Neutrophil (primary cell): ENCODE measurements at regions not wholly inside any gene's neighbourhood (a gene's known extent, or its start where the extent isn't known, plus 50 kb on each side); places are given as distances from the start of the nearest gene placed in this dataset.
"Not testable (repeated sequence)": the region's sequence is repeated elsewhere in the genome, so short reads cannot be mapped to it uniquely, and the experiment has no call there.

Experiments
- H3K27ac ChIP-seq: fragments of 200-600 bp; sonication (generic); 2 replicates; pipeline ENCODE4 v1.5.1; 2016; ENCODE audit warnings: mild to moderate bottlenecking, moderate library complexity
- H3K27me3 ChIP-seq: fragments of 200-600 bp; sonication (generic); 2 replicates; pipeline ENCODE4 v1.6.0; 2016; ENCODE audit warnings: mild to moderate bottlenecking
- H3K36me3 ChIP-seq: fragments of 200-600 bp; sonication (generic); 2 replicates; pipeline ENCODE4 v1.5.1; 2017
- H3K4me1 ChIP-seq, 2 experiments: fragments of 200-600 bp in 1 of 2; sonication (generic) in 1 of 2; 1 replicate in 1 of 2; 2 replicates in 1 of 2; pipeline versions ENCODE4 v1.5.1 to v1.6.1; 2013 to 2016; ENCODE audit warnings: low read depth in 1 of 2, low read length in 1 of 2, mild to moderate bottlenecking in 1 of 2, moderate library complexity in 1 of 2; ENCODE audit not compliant: control insufficient read depth in 1 of 2, insufficient read depth in 1 of 2
- H3K4me3 ChIP-seq, 2 experiments: fragments of 200-600 bp in 1 of 2; sonication (generic) in 1 of 2; 1 replicate in 1 of 2; 2 replicates in 1 of 2; pipeline ENCODE4 v1.5.1; 2013 to 2016; ENCODE audit warnings: low read depth in 1 of 2, low read length in 1 of 2, mild to moderate bottlenecking in 1 of 2, moderate library complexity in 1 of 2
- H3K9me3 ChIP-seq: fragments of 200-600 bp; sonication (generic); 2 replicates; pipeline ENCODE4 v1.5.1; 2016

GRCh38 chr2:87622720-87623119 is 125.2 kb upstream of the PLGLB2 start:
- H3K4me1 ChIP-seq, H3K36me3 ChIP-seq, H3K9me3 ChIP-seq, H3K27me3 ChIP-seq, H3K4me3 ChIP-seq, H3K27ac ChIP-seq: not testable (repeated sequence)

GRCh38 chr2:87629491-87630458 is 118.1 kb upstream of the PLGLB2 start:
- not testable (repeated sequence) for H3K27me3 ChIP-seq, H3K9me3 ChIP-seq, H3K4me1 ChIP-seq, H3K36me3 ChIP-seq, H3K4me3 ChIP-seq, H3K27ac ChIP-seq

- H3K4me1 ChIP-seq, H3K27ac ChIP-seq: not testable (repeated sequence)
These were observed 117.0 kb upstream of the PLGLB2 start for GRCh38 chr2:87630892-87631291.

GRCh38 chr2:87631402-87631801 is 116.5 kb upstream of the PLGLB2 start:
- not testable (repeated sequence) for H3K27me3 ChIP-seq, H3K27ac ChIP-seq, H3K36me3 ChIP-seq, H3K4me1 ChIP-seq, H3K4me3 ChIP-seq, H3K9me3 ChIP-seq

More at GRCh38 chr2:87630892-87631291, 117.0 kb upstream of the PLGLB2 start:
- H3K27me3 ChIP-seq, H3K36me3 ChIP-seq, H3K4me3 ChIP-seq, H3K9me3 ChIP-seq: not testable (repeated sequence)

- H3K4me3 ChIP-seq, H3K36me3 ChIP-seq, H3K4me1 ChIP-seq, H3K27me3 ChIP-seq, H3K27ac ChIP-seq, H3K9me3 ChIP-seq: not testable (repeated sequence)
These were observed 114.5 kb upstream of the PLGLB2 start for GRCh38 chr2:87633287-87633963.

- not testable (repeated sequence) for H3K27ac ChIP-seq, H3K4me1 ChIP-seq, H3K4me3 ChIP-seq, H3K27me3 ChIP-seq, H3K36me3 ChIP-seq, H3K9me3 ChIP-seq
These were observed 113.8 kb upstream of the PLGLB2 start for GRCh38 chr2:87634106-87634505.

GRCh38 chr2:87634971-87635650 is 112.8 kb upstream of the PLGLB2 start:
- not testable (repeated sequence) for H3K4me3 ChIP-seq, H3K36me3 ChIP-seq, H3K4me1 ChIP-seq, H3K9me3 ChIP-seq, H3K27me3 ChIP-seq
- H3K27ac ChIP-seq: peak overlapping the region; percentile 31

GRCh38 chr2:87636246-87636645 is 111.6 kb upstream of the PLGLB2 start:
- H3K27me3 ChIP-seq, H3K36me3 ChIP-seq, H3K27ac ChIP-seq, H3K4me1 ChIP-seq, H3K9me3 ChIP-seq, H3K4me3 ChIP-seq: not testable (repeated sequence)

GRCh38 chr2:87636735-87637134 is 111.2 kb upstream of the PLGLB2 start:
- H3K27me3 ChIP-seq: not testable (repeated sequence)

GRCh38 chr2:87637249-87637990 is 110.5 kb upstream of the PLGLB2 start:
- H3K27ac ChIP-seq, H3K4me3 ChIP-seq, H3K36me3 ChIP-seq, H3K4me1 ChIP-seq, H3K9me3 ChIP-seq, H3K27me3 ChIP-seq: not testable (repeated sequence)

More at GRCh38 chr2:87636735-87637134, 111.2 kb upstream of the PLGLB2 start:
- not testable (repeated sequence) for H3K4me3 ChIP-seq, H3K9me3 ChIP-seq, H3K4me1 ChIP-seq, H3K36me3 ChIP-seq, H3K27ac ChIP-seq

GRCh38 chr2:87638114-87638807 is 109.6 kb upstream of the PLGLB2 start:
- not testable (repeated sequence) for H3K27ac ChIP-seq, H3K36me3 ChIP-seq, H3K27me3 ChIP-seq, H3K4me1 ChIP-seq, H3K9me3 ChIP-seq, H3K4me3 ChIP-seq

GRCh38 chr2:87638872-87639271 is 109.0 kb upstream of the PLGLB2 start:
- not testable (repeated sequence) for H3K9me3 ChIP-seq, H3K27ac ChIP-seq, H3K27me3 ChIP-seq, H3K4me1 ChIP-seq, H3K4me3 ChIP-seq, H3K36me3 ChIP-seq
